ENCODE measurements at regions not wholly inside any gene's neighbourhood (a gene's known extent, or its start where the extent isn't known, plus 50 kb on each side); places are given as distances from the start of the nearest gene placed in this dataset.

DNA sequence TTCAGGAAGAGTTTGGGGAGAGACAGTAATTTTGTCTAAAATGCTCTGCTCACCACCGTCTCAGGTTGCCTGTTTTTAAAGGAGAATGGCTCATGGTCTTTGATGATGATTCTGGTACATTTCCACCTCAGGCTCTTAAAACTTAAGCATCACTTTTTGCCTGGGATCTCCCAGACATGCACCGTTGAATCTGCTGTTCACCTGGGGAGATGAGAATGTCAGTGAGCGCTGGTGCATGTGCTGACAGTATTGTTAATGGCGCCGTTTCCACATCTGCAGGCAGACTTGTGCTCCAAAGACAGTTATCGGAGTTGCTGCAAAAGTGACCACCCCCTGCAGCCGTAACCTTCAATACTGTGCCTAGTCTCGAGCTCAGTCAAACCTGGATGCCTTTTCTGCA is 219.0 kb upstream of the TPM1 start:
- DNase-seq = no peak

DNA sequence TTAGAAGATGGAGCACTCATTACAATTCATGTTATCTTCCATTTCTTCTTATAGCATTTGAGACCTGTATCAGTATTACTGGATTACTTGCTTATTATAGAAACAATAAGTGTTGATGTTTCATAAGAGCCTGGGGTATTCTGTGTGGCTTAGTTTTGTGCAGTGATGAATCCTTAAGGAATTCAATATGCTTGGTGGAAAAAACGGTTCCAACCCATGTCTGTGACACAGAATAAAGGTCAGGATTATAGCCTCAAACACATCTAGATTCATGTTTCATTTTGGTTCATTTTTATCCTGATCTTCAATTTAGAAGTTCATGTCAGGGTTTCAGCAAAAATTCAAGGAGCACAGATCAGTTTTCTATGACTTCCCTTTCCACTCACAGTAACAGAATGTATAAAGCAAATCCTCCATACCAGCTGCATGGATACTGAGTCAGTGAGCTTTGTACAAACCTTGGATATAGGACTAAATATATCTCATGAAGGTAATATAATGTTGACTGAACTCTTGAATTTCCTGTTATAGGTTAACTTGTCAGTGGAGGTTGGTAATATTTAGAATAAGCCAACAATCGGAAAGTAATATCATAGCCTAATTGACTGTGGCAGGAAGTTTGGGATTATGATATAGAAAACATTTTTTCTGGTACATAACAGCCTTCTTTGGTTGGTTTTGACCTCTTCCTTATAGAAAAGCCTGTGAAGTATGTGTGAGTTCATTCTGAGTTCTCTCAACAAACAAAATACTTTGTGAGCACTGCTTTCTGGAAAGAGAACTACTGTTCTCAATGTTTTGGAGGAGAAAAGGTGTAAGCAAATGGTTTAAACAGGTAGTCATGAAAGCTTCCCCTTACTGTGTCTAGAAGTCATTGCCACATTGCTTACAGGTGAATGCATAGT is 218.2 kb upstream of the TPM1 start:
- DNase-seq = no peak

DNA sequence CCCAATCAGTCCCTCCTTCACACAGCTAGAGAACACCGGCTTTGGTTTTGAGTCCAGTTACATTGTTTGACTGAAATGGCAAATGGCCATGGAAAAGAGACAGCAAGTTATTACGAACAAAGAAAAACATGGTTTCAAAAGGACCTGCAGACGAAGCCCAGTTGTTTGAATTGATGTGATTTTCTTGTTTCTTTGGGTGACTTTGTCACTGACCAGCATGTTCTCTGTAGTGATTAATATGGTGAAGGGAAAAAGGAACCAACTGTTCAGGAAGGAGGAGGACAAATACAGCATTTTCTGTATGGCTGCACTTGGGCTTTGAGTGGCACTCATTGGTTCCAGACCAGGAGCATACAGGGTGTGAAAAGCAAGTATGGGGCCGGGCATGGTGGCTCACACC is 217.4 kb upstream of the TPM1 start:
- no peak for DNase-seq

DNA sequence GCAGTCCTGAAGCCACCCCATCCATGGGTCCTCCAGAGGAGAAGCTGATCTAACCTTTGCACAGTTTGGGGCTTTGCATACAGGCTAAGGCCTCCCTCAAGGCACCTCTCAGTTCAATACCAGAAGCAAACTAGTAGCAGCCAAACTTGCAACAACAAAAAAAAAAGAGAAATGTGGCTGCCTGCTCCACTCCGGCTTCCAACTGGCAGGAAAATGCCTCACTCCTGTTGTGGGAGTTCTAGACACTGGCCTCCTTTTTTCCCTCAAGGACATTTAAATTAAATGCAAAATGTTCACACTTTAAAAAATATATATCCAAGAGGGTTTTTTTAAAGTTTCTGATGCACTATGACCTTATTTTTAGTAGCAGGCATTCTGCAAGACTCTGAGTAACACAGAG is 216.0 kb upstream of the TPM1 start:
- no peak for DNase-seq

DNA sequence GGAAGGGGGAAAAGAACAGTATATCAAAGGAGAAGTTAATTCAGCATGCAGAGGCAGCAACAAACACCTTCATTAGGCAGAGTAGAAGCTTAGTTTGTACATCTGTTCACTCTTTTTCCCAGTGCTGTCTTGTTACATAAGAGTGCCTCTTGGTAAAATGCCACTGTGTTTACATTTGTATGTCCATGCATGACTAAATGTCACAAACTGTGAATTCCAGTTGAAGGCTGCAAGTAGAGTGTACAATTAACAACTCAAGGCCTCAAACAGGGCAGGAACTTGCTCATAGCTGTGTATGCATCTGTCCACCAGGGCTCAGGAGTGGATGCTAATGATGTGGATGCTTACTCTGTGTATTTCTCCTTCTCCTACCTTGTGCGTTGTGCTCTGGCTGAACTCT is 214.2 kb upstream of the TPM1 start:
- DNase-seq = no peak

DNA sequence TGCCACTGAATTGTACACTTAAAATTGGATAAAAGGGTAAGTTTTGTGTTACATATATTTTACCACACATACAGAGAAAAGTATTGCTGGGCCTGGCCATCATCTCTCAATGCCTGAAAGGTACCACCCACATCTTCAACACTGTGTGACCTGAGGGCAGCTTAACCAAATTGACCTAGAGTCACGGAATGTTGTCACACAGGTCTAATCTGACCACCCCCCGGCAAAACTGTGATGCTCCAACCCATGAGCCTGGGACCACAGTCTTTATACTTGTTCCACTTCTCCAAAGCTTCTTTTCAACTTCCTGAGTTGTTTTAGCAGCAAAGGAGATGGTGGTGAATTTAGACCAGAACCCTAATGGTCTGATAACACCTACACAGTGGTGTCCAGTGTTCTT is 210.3 kb upstream of the TPM1 start:
- DNase-seq = no peak

DNA sequence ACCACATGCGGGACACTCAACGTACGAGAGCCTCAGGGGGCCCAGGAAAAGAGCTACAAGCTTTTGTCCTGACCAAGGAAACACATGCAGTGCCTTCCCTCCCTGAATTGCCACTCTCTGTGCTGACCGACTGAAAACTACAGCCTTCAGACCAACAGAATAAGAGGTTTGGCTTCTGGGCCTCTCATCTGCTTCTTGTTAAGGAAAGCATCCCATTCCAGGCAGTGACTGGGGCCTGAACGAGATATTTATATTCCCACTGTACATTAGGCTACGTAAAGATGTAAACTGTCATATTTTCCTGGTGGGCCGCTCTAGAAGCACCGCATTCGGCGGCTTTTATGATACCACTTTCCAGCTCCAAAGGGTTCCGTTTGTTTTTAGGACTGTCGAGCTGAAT is 208.9 kb upstream of the TPM1 start:
- DNase-seq = no peak

DNA sequence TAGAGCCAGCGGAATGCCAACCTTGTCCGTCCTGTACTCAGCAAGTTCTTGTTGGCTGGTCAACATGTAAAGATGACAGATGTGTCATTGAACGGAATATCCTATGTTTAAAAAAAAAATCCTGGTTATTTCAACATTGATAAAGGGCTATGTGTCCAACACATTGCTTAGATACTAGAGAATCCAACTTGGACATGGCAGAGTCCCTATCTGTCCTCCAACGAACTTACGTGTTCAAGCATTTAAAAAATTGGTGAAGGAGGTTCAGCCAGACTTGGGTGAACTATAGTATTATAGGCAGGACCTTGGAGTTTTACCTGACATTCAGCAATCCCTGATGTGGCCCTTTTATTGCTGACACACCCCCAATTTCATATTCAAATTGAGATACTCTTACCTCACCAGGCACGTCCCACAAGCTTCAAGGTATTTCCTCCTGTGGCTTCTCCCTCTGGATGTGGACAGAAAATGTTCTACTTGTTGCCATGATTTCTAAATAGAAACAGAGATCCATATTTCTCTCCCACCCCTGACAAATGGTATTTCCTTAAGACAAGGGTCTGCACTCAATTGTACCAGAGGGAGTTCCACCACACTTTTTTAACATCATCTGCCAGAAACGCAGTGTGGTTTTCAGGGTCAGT is 207.7 kb upstream of the TPM1 start:
- DNase-seq = no peak

DNA sequence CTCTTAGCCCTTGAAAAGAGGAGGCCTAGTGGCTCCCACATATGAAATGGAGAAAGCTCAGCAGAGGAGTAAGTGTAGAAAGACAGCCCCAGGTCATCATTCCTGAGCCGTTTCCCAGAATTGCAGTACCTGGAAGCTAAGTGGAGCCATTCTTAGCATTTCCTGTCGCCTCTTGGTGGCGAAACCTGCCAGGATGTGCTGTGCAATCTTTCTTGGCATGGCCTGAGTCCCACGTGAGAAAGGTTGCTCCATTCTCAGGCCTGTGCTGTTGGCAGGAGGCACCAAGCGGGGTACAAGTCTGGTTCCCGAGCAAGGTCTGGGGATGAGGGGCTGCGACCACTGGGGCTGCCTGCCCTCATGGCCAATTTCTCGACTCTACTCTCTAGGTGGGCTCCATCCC is 207.2 kb upstream of the TPM1 start:
- DNase-seq = no peak

DNA sequence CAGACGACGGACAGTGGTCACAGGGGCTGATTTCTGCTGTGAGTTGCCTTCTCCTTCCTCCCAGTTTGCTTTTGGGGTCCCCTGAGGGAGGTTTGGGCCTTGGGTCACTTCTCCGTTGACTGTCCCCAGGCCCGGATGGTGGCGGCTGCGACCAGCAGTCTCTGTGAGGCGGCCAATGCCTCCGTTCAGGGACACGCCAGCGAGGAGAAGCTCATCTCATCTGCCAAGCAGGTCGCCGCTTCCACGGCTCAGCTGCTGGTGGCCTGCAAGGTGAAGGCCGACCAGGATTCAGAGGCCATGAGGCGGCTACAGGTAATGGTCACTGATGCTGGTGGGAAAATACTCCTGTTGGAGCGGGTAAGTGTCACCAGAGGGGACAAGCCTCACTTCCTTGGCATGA is 206.8 kb upstream of the TPM1 start:
- no peak for DNase-seq

DNA sequence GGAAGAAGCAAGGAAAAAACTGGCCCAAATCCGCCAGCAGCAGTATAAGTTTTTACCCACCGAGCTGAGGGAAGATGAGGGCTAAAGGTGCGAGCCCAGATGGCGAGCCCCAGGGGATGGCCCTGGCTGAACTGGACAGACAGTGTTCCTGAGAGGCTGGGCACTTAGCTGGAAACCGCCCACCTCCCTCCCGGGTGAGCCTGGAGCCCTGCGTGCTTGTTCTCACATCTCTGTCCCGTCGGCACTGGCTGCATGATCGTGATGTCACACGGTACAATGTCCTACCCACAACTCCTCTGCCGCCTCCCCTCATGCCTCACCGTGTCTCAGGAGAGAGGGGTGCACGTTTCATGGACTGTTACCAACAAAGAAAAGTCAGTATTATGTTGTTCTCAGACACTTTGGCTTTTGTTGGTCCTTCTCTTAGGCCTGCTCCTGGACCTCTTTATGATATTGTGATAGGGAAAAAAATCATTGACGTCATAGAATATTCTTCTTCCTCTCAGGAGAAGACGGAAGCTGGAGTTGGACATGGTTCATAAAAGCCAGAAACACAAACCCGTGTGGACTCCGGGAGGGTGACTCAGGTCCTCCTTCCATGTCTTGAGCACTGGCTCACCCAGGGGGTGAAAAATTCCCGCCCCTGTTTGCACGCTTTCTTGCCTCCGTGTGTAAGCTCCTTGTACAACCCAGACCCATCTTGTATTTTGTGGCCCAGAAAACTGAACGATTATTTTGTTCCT is 201.8 kb upstream of the TPM1 start:
- DNase-seq = no peak

DNA sequence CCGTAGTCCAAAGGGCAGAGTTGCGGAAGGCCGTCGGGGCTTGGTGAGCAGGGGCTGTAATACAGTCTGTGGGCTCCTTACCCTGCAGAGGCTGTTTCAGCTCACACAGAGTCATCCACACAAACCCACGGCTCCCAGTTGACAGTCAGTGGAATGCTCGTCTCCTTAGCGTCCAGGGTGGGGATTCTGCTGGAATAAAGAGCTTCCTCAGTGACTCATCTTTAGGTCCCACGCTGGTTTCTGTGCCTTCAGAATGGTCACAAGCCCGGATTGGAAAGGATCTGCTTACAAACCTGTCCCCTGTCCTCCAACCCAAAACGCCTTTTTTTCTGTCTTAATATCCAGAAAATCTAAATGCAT is 201.3 kb upstream of the TPM1 start:
- DNase-seq = no peak

DNA sequence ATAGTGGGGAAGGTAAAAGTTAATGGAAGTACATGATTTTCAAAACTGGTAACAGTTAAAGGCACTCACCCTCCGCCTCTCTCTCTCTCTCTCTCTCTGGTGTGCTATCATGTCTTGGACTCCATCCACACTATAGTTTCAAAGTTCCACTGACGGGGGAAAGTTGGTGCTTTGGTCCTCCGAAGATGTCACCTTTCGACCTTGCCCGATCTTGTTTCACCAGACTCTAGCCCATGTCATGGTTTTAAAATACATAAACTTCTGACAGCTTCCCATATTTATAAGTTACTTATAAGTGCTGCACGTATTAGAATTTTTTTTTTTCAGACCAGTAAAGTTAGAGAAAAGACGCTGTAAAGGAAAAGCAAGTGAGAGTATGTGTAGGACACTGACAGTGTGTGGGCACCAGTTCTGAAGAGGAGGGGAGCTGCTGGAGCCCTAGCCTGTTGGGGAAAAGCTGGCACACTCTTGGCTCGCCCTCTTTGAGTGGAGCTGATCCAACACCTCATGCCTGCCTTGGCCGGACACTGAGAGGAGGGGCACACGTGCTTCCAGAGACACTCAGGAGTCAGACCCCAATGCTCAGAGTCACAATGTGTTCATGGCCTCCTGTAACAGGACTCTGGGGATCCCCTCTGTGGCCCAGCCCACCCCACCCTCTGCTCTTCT is 200.5 kb upstream of the TPM1 start:
- DNase-seq = no peak

DNA sequence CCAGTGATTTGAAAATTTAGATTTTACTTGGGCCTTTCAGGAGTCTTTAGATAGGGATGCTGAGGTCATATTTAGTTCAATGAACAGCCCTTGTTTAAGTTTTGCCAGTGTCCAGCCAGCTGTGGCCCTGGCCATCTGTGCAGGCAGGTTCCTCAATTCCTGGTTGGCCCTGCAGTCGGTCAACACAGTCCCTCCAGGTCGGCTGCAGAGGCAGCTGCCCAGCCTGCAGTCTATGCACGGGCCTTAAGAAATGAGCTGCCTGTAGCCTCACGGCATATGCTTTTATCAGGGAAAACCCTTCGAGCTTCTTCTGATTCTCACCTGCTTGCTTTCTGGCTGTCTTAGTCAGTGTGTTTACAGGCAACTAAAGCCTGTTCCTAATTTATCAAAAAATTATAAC is 199.2 kb upstream of the TPM1 start:
- no peak for DNase-seq

DNA sequence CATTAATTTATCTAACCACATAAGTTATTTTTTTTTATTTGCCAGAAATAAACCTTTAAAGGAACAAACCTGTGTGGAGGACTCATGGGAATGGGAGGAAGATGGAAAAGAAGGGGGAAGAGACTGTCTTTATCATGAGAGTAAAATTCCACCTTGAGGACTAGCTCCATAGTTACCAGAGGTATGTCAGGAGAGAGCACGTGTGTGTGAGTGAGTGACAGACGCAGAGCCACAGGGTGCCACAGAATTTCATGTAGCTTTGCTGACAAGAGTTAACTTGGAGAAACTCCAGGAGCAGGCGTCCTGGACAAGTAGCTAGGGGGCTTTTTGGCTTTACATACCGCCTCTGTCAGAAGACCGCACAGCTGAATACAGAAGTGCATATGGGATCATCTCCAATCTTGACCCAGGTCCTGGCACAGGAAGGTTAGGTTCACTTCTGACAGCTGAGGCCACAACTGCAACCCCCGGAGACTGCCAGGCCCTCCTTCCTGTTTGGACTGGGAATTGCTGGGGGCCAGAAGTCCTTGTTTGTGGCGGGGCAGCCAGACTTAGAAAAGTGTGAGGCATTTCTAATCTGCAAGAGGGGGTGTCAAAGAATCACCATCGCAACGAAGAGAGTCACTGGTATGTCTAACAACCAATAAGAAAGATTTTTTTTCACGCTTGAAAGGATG is 197.8 kb upstream of the TPM1 start:
- no peak for DNase-seq

DNA sequence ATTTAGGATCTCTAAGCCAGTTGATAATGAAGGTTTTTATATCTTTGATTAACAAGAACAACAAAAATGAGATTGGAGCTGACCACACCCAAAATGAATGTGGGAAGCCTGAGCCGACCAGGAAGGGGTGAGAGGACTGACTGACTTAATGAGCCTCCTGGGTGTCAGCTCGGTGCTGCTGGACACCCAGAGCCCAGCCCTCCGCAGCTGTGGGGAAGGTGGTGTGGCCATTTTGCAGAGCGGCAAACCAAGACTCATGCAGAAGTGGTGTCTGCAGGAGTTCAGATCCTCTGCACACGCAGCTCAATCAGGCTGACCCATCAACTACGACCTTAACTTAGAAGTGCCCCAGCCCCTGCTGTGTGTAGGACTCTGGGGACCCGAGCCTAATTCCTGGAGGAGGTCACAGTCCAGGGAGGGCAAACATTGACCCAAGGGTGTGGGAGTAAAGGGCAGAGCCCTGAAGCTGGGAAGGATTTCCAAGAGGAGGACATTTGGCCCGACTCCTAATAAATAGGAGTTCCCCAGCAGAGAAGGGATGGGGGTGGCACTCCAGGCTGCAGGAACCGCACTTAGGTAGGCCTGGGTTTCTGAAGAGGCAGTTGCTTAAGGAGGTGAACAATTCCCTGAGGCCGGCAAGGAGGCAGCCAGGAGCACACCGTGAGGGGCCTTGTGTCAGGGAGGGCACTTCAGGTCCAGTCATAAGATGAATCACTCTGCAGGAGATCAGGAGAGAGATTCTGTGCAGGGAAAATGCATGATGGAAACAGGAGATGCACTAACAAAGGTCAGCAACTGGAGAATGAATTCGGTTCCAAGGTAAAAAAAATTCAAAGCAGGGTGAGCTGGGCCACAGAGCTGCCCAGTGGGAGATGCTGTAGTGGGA is 197.1 kb upstream of the TPM1 start:
- DNase-seq = no peak

DNA sequence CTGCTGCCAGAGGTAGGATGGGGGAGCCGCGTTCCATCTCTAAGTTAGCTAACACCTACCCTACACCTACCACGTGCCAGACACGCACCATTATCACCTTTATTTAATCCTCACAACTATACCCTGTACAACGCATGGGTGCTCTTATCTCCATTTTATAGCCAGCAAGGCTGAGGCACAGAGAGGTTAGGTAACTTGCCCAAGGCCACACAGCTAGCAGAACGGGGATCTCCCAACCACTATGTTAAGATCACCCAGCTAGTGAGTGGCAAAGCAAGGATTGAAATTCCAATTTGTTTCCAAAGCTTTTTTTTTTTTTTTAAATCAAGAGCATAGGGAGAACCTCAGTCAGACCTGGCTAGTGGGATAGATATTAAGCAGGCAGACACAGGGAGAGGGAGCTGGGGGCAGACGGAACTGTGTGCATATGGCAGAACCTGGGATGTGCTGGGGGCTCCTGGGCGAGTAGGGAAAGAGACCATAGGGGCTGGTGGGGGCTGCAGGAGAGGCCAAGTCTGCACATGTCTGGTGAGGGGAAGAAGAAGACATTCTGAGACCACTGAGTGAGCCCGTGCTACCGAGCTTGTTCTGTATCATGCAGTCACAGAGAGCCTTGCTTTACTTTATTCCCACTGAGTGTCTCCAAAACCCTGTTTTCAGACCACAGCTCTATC is 196.3 kb upstream of the TPM1 start:
- DNase-seq = no peak

DNA sequence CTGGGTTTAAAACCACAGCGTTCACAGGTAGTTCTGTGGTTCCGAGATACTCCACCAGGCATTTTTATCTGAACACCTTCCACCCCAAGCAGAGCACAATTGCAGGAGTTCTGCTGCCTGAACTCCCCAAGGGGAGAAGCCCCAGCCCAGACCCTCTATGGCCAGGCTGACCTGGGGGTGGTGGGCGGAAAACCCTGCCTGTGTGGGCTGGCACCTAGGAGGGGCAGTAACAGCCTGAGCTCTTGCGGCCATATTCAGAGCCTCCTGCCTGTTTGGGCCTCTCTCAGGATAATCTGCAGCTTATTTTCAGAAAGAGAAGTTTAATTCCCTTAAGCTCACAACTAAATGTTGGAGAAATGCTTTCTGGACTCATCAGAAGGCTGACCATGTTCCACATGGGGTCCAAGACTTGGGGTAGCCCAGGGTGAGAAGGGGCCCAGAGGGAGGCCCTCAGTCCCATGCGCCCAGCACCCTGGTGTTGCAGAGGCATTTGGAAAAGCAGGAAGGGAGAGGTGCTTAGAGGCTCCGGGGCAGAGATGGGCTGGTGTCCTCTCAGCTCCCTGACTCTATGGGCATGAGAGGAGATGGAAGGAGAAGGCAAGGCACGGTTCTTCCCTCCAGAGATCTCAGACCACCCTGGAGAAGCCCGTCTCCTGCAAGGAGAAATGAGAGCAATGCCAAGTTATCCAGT is 195.6 kb upstream of the TPM1 start:
- no peak for DNase-seq

DNA sequence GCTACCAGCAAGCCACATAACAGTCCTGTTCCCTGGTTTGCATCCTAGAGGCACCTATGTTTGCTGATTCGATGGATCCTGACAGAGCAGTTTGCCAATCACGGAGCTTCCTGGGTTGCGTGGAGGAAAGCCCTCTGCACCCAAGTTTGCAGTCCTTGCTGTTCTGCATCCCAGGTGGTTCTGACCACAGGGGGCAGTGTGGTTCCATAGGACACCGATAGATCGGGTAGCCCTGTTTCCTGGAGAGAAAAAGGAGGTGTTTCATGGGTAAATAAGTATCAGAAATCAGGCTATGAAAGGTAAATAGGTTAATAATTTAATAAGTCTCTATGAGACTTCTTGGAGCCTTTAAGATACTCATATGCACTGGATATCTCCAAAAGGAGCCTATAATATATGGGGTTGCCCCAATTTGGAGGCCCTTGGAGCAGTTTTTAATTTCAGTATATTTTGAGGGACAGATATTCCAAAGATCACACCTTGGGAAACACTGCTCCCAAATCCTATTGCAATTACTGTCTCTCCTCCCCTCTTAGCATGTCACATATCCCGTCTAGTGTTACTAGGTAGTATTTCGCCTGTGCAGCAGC is 194.6 kb upstream of the TPM1 start:
- no peak for DNase-seq

DNA sequence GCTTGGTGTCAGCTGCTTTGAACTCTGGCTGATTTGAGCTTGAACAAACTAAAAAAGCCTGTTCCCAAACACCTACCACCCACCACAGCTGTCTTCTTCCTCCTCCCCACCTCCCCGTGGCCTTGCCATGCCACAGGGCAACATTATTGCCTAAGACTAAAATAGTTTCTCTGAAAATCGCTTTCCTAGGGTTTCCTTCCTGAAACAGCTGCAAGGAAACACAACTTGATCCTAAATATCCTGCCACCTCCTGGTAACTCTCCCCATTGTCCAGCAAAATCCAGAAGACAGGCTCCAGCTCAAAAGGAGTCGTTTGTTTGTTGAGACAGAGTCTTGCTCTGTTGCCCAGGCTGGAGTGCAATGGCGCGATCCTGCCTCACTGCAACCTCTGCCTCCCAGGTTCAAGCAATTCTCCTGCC is 193.9 kb upstream of the TPM1 start:
- no peak for DNase-seq

Data from NCI-H1092 (cell line).